SK-N-SH treated with all-trans-retinoic acid at 6 μM for 48 hours (cell line): ENCODE measurements at regions not wholly inside any gene's neighbourhood (a gene's known extent, or its start where the extent isn't known, plus 50 kb on each side); places are given as distances from the start of the nearest gene placed in this dataset.

Source experiments
- ATAC-seq: fragments of 200-7000 bp; cut with Tn5 transposase; 3 replicates; pipeline ENCODE4 v1.9.1; 2020; ENCODE audit warnings: mild to moderate bottlenecking, moderate library complexity
- ARNTL ChIP-seq: fragments of 450-650 bp; formaldehyde crosslinking; IDR thresholded peaks from 2 replicates; pipeline ENCODE4 v1.5.0; 2020; ENCODE audit warnings: low read depth, mild to moderate bottlenecking, moderate library complexity, borderline replicate concordance
- BACH2 ChIP-seq: fragments of 250-450 bp; sonication (Bioruptor Pico); IDR thresholded peaks from 2 replicates; pipeline ENCODE4 v1.9.0; 2021; ENCODE audit warnings: mild to moderate bottlenecking, borderline replicate concordance
- CSDC2 ChIP-seq: fragments of 250-450 bp; sonication (Bioruptor Pico); IDR thresholded peaks from 2 replicates; pipeline ENCODE4 v1.5.0; 2020; ENCODE audit warnings: mild to moderate bottlenecking, moderate library complexity
- ESRRG ChIP-seq: fragments of 250-450 bp; sonication (Bioruptor Pico); IDR thresholded peaks from 2 replicates; pipeline ENCODE4 v1.6.1; 2021; ENCODE audit warnings: mild to moderate bottlenecking
- GLIS3 ChIP-seq: fragments of 250-450 bp; sonication (Bioruptor Pico); IDR thresholded peaks from 2 replicates; pipeline ENCODE4 v1.5.0; 2020; ENCODE audit warnings: mild to moderate bottlenecking, moderate library complexity
- ISL1 ChIP-seq: fragments of 250-450 bp; sonication (Bioruptor Pico); IDR thresholded peaks from 2 replicates; pipeline ENCODE4 v2.1.2; 2022; ENCODE audit warnings: mild to moderate bottlenecking, moderate library complexity
- OSR1 ChIP-seq: fragments of 250-450 bp; sonication (Bioruptor Pico); IDR thresholded peaks from 2 replicates; pipeline ENCODE4 v1.8.0; 2022; ENCODE audit warnings: moderate library complexity, mild to moderate bottlenecking, inconsistent platforms
- PPARA ChIP-seq: fragments of 250-450 bp; sonication (Bioruptor Pico); IDR thresholded peaks from 2 replicates; pipeline ENCODE4 v1.5.0; 2020; ENCODE audit warnings: mild to moderate bottlenecking, borderline replicate concordance
- RARB ChIP-seq: fragments of 250-450 bp; sonication (Bioruptor Pico); IDR thresholded peaks from 2 replicates; pipeline ENCODE4 v1.8.0; 2021; ENCODE audit warnings: mild to moderate bottlenecking, moderate library complexity
- TOX ChIP-seq: fragments of 250-450 bp; sonication (Bioruptor Pico); IDR thresholded peaks from 2 replicates; pipeline ENCODE4 v1.8.0; 2021; ENCODE audit warnings: mild to moderate bottlenecking, moderate library complexity, borderline replicate concordance
- ZC3H10 ChIP-seq: fragments of 250-450 bp; sonication (Bioruptor Pico); IDR thresholded peaks from 2 replicates; pipeline ENCODE4 v1.5.1; 2021; ENCODE audit warnings: mild to moderate bottlenecking, moderate library complexity
- ZFP3 ChIP-seq: fragments of 250-450 bp; sonication (Bioruptor Pico); IDR thresholded peaks from 2 replicates; pipeline ENCODE4 v1.5.0; 2020; ENCODE audit warnings: mild to moderate bottlenecking, moderate library complexity
- ZFP30 ChIP-seq: fragments of 450-650 bp; formaldehyde crosslinking; IDR thresholded peaks from 2 replicates; pipeline ENCODE4 v1.5.0; 2022; ENCODE audit warnings: mild to moderate bottlenecking, moderate library complexity
- ZNF565 ChIP-seq: fragments of 450-650 bp; formaldehyde crosslinking; conservative IDR thresholded peaks from 2 replicates; pipeline ENCODE4 v1.5.0; 2020; ENCODE audit warnings: low read depth, mild to moderate bottlenecking, moderate library complexity
- ZNF70 ChIP-seq: fragments of 450-650 bp; formaldehyde crosslinking; IDR thresholded peaks from 2 replicates; pipeline ENCODE4 v1.5.0; 2020; ENCODE audit warnings: mild to moderate bottlenecking, moderate library complexity
- ZNF8 ChIP-seq: fragments of 450-650 bp; formaldehyde crosslinking; IDR thresholded peaks from 2 replicates; pipeline ENCODE4 v1.5.0; 2020; ENCODE audit warnings: mild to moderate bottlenecking, moderate library complexity
- TF ChIP-seq, protein P1 (sequence below): fragments of 250-450 bp; sonication (Bioruptor Pico); IDR thresholded peaks from 2 replicates; pipeline ENCODE4 v1.8.0; 2021; ENCODE audit warnings: low read depth, mild to moderate bottlenecking, moderate library complexity, borderline replicate concordance
- TF ChIP-seq, protein P2 (sequence below): fragments of 250-450 bp; sonication (Bioruptor Pico); IDR thresholded peaks from 2 replicates; pipeline ENCODE4 v1.8.0; 2020; ENCODE audit warnings: mild to moderate bottlenecking, moderate library complexity, borderline replicate concordance
- TF ChIP-seq, protein P3 (sequence below): fragments of 250-450 bp; sonication (Bioruptor Pico); IDR thresholded peaks from 2 replicates; pipeline ENCODE4 v1.5.0; 2020; ENCODE audit warnings: mild to moderate bottlenecking, moderate library complexity
- TF ChIP-seq, protein P4 (sequence below): fragments of 250-450 bp; sonication (Bioruptor Pico); IDR thresholded peaks from 2 replicates; pipeline ENCODE4 v1.5.1; 2020; ENCODE audit warnings: low read depth, mild to moderate bottlenecking, moderate library complexity
- TF ChIP-seq, protein P5 (sequence below): fragments of 250-450 bp; sonication (Bioruptor Pico); IDR thresholded peaks from 2 replicates; pipeline ENCODE4 v1.5.1; 2021; ENCODE audit warnings: mild to moderate bottlenecking, moderate library complexity

DNA sequence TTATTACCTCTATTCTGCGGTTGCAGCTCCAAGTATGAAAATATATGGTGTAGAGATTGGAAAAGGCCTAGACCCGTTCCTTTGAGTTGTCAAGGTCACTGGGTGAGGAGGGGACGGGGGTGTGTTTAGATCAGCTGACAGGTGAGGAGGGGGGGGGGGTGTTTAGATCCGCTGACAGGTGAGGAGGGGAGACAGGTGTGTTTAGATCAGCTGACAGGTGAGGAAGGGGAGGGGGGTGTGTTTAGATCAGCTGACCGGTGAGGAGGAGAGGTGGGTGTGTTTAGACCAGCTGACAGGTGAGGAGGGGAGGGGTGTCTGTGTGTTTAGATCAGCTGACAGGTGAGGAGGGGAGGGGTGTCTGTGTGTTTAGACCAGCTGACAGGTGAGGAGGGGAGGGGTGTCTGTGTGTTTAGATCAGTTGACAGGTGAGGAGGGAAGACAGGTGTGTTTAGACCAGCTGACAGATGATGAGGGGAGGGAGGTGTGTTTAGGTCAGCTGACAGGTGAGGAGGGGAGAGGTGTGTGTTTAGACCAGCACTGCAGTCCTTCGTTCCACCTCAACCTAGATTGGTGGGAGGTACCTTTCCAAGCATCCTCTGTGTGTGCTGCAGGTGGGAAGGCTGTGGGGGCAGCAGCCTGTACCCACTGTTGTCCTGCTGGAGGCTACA, 655.0 kb upstream of the ADARB2 start:
- TF ChIP-seq TOX (CRISPR knock-in tag): no peak
- TF ChIP-seq, protein P1, sequence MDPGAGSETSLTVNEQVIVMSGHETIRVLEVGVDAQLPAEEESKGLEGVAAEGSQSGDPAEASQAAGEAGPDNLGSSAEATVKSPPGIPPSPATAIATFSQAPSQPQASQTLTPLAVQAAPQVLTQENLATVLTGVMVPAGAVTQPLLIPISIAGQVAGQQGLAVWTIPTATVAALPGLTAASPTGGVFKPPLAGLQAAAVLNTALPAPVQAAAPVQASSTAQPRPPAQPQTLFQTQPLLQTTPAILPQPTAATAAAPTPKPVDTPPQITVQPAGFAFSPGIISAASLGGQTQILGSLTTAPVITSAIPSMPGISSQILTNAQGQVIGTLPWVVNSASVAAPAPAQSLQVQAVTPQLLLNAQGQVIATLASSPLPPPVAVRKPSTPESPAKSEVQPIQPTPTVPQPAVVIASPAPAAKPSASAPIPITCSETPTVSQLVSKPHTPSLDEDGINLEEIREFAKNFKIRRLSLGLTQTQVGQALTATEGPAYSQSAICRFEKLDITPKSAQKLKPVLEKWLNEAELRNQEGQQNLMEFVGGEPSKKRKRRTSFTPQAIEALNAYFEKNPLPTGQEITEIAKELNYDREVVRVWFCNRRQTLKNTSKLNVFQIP: no peak
- TF ChIP-seq ISL1 (CRISPR knock-in tag): no peak
- TF ChIP-seq, protein P2, sequence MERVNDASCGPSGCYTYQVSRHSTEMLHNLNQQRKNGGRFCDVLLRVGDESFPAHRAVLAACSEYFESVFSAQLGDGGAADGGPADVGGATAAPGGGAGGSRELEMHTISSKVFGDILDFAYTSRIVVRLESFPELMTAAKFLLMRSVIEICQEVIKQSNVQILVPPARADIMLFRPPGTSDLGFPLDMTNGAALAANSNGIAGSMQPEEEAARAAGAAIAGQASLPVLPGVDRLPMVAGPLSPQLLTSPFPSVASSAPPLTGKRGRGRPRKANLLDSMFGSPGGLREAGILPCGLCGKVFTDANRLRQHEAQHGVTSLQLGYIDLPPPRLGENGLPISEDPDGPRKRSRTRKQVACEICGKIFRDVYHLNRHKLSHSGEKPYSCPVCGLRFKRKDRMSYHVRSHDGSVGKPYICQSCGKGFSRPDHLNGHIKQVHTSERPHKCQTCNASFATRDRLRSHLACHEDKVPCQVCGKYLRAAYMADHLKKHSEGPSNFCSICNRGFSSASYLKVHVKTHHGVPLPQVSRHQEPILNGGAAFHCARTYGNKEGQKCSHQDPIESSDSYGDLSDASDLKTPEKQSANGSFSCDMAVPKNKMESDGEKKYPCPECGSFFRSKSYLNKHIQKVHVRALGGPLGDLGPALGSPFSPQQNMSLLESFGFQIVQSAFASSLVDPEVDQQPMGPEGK (CRISPR knock-in tag): no peak
- TF ChIP-seq CSDC2 (CRISPR knock-in tag): no peak
- TF ChIP-seq ARNTL: no peak
- TF ChIP-seq ZNF8 (CRISPR knock-in tag): no peak
- no peak for TF ChIP-seq ZFP30
- TF ChIP-seq, protein P3, sequence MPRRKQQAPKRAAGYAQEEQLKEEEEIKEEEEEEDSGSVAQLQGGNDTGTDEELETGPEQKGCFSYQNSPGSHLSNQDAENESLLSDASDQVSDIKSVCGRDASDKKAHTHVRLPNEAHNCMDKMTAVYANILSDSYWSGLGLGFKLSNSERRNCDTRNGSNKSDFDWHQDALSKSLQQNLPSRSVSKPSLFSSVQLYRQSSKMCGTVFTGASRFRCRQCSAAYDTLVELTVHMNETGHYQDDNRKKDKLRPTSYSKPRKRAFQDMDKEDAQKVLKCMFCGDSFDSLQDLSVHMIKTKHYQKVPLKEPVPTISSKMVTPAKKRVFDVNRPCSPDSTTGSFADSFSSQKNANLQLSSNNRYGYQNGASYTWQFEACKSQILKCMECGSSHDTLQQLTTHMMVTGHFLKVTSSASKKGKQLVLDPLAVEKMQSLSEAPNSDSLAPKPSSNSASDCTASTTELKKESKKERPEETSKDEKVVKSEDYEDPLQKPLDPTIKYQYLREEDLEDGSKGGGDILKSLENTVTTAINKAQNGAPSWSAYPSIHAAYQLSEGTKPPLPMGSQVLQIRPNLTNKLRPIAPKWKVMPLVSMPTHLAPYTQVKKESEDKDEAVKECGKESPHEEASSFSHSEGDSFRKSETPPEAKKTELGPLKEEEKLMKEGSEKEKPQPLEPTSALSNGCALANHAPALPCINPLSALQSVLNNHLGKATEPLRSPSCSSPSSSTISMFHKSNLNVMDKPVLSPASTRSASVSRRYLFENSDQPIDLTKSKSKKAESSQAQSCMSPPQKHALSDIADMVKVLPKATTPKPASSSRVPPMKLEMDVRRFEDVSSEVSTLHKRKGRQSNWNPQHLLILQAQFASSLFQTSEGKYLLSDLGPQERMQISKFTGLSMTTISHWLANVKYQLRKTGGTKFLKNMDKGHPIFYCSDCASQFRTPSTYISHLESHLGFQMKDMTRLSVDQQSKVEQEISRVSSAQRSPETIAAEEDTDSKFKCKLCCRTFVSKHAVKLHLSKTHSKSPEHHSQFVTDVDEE: no peak
- no peak for TF ChIP-seq RARB
- TF ChIP-seq, protein P4, sequence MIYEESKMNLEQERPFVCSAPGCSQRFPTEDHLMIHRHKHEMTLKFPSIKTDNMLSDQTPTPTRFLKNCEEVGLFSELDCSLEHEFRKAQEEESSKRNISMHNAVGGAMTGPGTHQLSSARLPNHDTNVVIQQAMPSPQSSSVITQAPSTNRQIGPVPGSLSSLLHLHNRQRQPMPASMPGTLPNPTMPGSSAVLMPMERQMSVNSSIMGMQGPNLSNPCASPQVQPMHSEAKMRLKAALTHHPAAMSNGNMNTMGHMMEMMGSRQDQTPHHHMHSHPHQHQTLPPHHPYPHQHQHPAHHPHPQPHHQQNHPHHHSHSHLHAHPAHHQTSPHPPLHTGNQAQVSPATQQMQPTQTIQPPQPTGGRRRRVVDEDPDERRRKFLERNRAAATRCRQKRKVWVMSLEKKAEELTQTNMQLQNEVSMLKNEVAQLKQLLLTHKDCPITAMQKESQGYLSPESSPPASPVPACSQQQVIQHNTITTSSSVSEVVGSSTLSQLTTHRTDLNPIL (CRISPR knock-in tag): no peak
- no peak for ATAC-seq

DNA sequence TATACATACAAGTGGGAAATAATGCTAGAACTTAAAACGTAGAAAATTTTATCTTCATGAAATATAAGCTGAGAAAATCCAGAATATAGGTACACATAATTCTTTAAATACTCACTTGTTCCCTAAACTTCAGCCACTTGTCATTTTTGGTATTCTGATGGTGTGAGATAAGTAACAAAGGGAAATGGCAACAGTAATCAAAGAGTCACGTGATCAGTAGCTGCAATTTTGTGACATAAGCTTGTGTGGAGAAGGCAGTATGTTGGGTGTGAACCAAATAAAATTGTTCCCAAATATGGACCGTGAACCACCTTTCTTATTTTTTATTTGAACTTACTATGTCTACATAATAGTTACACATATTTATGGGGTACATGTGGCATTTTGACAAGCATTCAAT, 650.3 kb upstream of the ADARB2 start:
- ATAC-seq: no peak
- TF ChIP-seq ZC3H10 (CRISPR knock-in tag): no peak
- TF ChIP-seq ZFP30: no peak
- TF ChIP-seq RARB: no peak
- TF ChIP-seq, protein P1: no peak
- TF ChIP-seq ZNF565 (CRISPR knock-in tag): no peak
- TF ChIP-seq ZNF70 (CRISPR knock-in tag): no peak
- no peak for TF ChIP-seq ARNTL
- no peak for TF ChIP-seq GLIS3
- TF ChIP-seq, protein P5, sequence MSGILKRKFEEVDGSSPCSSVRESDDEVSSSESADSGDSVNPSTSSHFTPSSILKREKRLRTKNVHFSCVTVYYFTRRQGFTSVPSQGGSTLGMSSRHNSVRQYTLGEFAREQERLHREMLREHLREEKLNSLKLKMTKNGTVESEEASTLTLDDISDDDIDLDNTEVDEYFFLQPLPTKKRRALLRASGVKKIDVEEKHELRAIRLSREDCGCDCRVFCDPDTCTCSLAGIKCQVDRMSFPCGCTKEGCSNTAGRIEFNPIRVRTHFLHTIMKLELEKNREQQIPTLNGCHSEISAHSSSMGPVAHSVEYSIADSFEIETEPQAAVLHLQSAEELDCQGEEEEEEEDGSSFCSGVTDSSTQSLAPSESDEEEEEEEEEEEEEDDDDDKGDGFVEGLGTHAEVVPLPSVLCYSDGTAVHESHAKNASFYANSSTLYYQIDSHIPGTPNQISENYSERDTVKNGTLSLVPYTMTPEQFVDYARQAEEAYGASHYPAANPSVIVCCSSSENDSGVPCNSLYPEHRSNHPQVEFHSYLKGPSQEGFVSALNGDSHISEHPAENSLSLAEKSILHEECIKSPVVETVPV (CRISPR knock-in tag): no peak
- TF ChIP-seq CSDC2 (CRISPR knock-in tag): no peak
- TF ChIP-seq PPARA (CRISPR knock-in tag): no peak
- no peak for TF ChIP-seq BACH2 (CRISPR knock-in tag)
- TF ChIP-seq OSR1 (CRISPR knock-in tag): no peak

DNA sequence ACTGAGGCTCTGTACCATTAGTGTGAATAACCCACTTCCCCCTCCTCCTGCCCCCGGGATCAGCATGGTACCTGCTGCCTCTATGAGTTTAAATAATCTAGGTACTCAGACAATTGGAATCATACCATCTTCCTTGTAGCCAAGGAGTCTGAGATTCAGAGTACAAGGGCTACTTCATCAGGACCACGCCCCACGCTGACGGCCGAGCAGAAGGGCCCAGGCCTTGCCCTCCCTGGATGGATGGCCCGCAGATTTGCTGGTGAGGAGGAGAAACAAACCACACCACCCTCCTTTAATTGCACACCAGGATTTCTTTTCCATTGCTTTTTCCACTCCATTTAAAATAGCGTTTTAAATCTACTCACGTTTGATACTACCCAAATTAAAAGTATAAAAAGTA, 649.9 kb upstream of the ADARB2 start:
- ATAC-seq: no peak
- no peak for TF ChIP-seq ISL1 (CRISPR knock-in tag)
- TF ChIP-seq ZNF70 (CRISPR knock-in tag): no peak
- no peak for TF ChIP-seq ESRRG (CRISPR knock-in tag)
- TF ChIP-seq CSDC2 (CRISPR knock-in tag): no peak
- TF ChIP-seq, protein P5 (CRISPR knock-in tag): no peak
- no peak for TF ChIP-seq ARNTL
- no peak for TF ChIP-seq ZFP3 (CRISPR knock-in tag)
- TF ChIP-seq, all 23 proteins: peak for 0
